ENCODE measurements at regions not wholly inside any gene's neighbourhood (a gene's known extent, or its start where the extent isn't known, plus 50 kb on each side); places are given as distances from the start of the nearest gene placed in this dataset.

DNA sequence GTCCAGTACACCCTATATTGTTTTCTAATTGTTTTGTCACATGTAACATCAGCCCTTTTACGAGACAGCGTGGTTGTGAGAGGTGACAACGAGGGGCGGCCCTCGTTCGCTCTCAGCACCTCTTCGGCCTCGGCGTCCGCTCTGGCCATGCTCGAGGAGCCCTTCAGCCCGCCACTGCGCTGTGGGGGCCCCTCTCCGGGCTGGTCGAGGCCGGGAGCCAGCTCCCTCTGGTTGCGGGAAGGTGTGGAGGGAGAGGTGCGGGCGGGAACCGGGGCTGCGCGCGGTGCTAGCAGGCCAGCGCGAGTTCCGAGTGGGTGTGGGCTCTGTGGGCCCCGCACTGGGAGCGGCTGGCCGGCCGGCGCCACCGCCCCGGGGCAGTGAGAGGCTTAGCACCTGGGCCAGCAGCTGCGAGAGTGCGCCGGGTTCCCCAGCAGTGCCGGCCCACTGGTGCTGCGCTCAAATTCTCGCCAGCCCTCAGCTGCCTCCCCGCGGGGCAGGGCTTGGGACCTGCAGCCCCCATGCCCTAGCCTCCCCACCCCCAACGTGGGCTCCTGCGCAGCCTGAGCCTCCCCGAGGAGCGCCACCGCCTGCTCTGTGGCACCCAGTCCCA is 145.0 kb downstream of the PSAT1 start:
- TF ChIP-seq RFX5 (IDR thresholded peaks at IDR 0.05) (no peak), CHD4 (IDR thresholded peaks at IDR 0.05; ENCODE audit: borderline replicate concordance) (no peak), POLR2A (IDR thresholded peaks at IDR 0.05; ENCODE audit: low read length) (no peak), RAD21 (conservative IDR thresholded peaks at IDR 0.05 in 1 of 2, IDR thresholded peaks at IDR 0.05 in 1 of 2) (no peak), CEBPB (IDR thresholded peaks at IDR 0.05) (no peak), JUN (IDR thresholded peaks at IDR 0.05) (no peak)
- TF ChIP-seq, protein P1, sequence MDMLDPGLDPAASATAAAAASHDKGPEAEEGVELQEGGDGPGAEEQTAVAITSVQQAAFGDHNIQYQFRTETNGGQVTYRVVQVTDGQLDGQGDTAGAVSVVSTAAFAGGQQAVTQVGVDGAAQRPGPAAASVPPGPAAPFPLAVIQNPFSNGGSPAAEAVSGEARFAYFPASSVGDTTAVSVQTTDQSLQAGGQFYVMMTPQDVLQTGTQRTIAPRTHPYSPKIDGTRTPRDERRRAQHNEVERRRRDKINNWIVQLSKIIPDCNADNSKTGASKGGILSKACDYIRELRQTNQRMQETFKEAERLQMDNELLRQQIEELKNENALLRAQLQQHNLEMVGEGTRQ (IDR thresholded peaks at IDR 0.05) = no peak
- TF ChIP-seq, protein P2, sequence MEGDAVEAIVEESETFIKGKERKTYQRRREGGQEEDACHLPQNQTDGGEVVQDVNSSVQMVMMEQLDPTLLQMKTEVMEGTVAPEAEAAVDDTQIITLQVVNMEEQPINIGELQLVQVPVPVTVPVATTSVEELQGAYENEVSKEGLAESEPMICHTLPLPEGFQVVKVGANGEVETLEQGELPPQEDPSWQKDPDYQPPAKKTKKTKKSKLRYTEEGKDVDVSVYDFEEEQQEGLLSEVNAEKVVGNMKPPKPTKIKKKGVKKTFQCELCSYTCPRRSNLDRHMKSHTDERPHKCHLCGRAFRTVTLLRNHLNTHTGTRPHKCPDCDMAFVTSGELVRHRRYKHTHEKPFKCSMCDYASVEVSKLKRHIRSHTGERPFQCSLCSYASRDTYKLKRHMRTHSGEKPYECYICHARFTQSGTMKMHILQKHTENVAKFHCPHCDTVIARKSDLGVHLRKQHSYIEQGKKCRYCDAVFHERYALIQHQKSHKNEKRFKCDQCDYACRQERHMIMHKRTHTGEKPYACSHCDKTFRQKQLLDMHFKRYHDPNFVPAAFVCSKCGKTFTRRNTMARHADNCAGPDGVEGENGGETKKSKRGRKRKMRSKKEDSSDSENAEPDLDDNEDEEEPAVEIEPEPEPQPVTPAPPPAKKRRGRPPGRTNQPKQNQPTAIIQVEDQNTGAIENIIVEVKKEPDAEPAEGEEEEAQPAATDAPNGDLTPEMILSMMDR (IDR thresholded peaks at IDR 0.05) = no peak
